ENCODE measurements at regions not wholly inside any gene's neighbourhood (a gene's known extent, or its start where the extent isn't known, plus 50 kb on each side); places are given as distances from the start of the nearest gene placed in this dataset.

GRCh38 chr2:120937686-120938044 lies 202.0 kb downstream of the GLI2 start:
- Histone ChIP-seq H3K4me3 (no peak overlapping the region), H3K27ac (peak overlapping the region; percentile 23 to 66)
- no peak for DNase-seq (ENCODE audit: low spot score)
- TF ChIP-seq CTCF (IDR thresholded peaks at IDR 0.05): no peak

- Histone ChIP-seq H3K4me3 (no peak overlapping the region), H3K27ac (peak overlapping the region; percentile 23 to 66)
- DNase-seq (ENCODE audit: low spot score): no peak
- no peak for TF ChIP-seq CTCF (IDR thresholded peaks at IDR 0.05)
Observed at GRCh38 chr2:120938045-120938771, 202.5 kb downstream of the GLI2 start.

GRCh38 chr2:120939595-120940318 lies 204.1 kb downstream of the GLI2 start:
- H3K4me3 ChIP-seq: no peak overlapping the region
- no peak for DNase-seq (ENCODE audit: low spot score)
- H3K27ac ChIP-seq: peak overlapping the region in 1 of 2 donors; percentile 32
- no peak for TF ChIP-seq CTCF (IDR thresholded peaks at IDR 0.05)

GRCh38 chr2:120940319-120940696 lies 204.6 kb downstream of the GLI2 start:
- H3K27ac ChIP-seq: peak overlapping the region in 1 of 2 donors; percentile 32
- DNase-seq (ENCODE audit: low spot score): no peak
- no peak overlapping the region for H3K4me3 ChIP-seq
- TF ChIP-seq CTCF (IDR thresholded peaks at IDR 0.05): no peak

- no peak for DNase-seq (ENCODE audit: low spot score)
- H3K27ac ChIP-seq: peak overlapping the region in 1 of 2 donors; percentile 32
Observed at GRCh38 chr2:120940726-120941256, 205.1 kb downstream of the GLI2 start.

GRCh38 chr2:120941571-120942120 lies 206.0 kb downstream of the GLI2 start:
- Histone ChIP-seq H3K27ac (peak overlapping the region in 1 of 2 donors; percentile 38), H3K4me3 (no peak overlapping the region)
- no peak for TF ChIP-seq CTCF (IDR thresholded peaks at IDR 0.05)
- DNase-seq (ENCODE audit: low spot score): no peak

More at GRCh38 chr2:120940726-120941256, 205.1 kb downstream of the GLI2 start:
- H3K4me3 ChIP-seq: no peak overlapping the region
- no peak for TF ChIP-seq CTCF (IDR thresholded peaks at IDR 0.05)

All from coronary artery (tissue), 2 donors.